NCI-H526 (cell line): ENCODE measurements at regions not wholly inside any gene's neighbourhood (a gene's known extent, or its start where the extent isn't known, plus 50 kb on each side); places are given as distances from the start of the nearest gene placed in this dataset.

Experiments
- DNase-seq, 2 experiments: peaks; one replicate each; lab custom pipeline; 2025; lab: John Stamatoyannopoulos, UW

- DNase-seq, result no peak
These were observed 126.9 kb downstream of the IPMK start for GRCh38 chr10:58140691-58141347.

GRCh38 chr10:58140054-58140453 lies 127.6 kb downstream of the IPMK start:
- no peak for DNase-seq

- DNase-seq, result no peak
These were observed 129.9 kb downstream of the IPMK start for GRCh38 chr10:58137813-58138212.

GRCh38 chr10:58115218-58116050 lies 152.3 kb downstream of the IPMK start:
- no peak for DNase-seq

- no peak for DNase-seq
These were observed 158.0 kb downstream of the IPMK start for GRCh38 chr10:58109731-58110130.

- DNase-seq, result no peak
These were observed 160.2 kb downstream of the IPMK start for GRCh38 chr10:58107506-58107905.

GRCh38 chr10:58106211-58107035 lies 161.3 kb downstream of the IPMK start:
- no peak for DNase-seq

- DNase-seq, result no peak
These were observed 163.3 kb downstream of the IPMK start for GRCh38 chr10:58104351-58104751.

GRCh38 chr10:58102897-58103296 lies 164.8 kb downstream of the IPMK start:
- DNase-seq, result no peak

GRCh38 chr10:58101682-58102081 lies 166.0 kb downstream of the IPMK start:
- DNase-seq, result no peak

- DNase-seq, result no peak
These were observed 172.5 kb downstream of the IPMK start for GRCh38 chr10:58094985-58095718.

- DNase-seq, result peak in 1 of 2 experiments; percentile 17
These were observed 175.8 kb downstream of the IPMK start for GRCh38 chr10:58091886-58092285.

GRCh38 chr10:58089739-58090138 lies 178.0 kb downstream of the IPMK start:
- peak; percentile 74 to 82 for DNase-seq

GRCh38 chr10:58087896-58088295 lies 179.8 kb downstream of the IPMK start:
- DNase-seq, result no peak

GRCh38 chr10:58086763-58087150 lies 180.9 kb downstream of the IPMK start:
- DNase-seq, result no peak

- DNase-seq, result no peak
These were observed 181.4 kb downstream of the IPMK start for GRCh38 chr10:58086144-58086762.

- DNase-seq, result no peak
These were observed 185.4 kb downstream of the IPMK start for GRCh38 chr10:58082248-58082647.

GRCh38 chr10:58081353-58081752 lies 186.3 kb downstream of the IPMK start:
- no peak for DNase-seq

- DNase-seq, result no peak
These were observed 188.2 kb downstream of the IPMK start for GRCh38 chr10:58079461-58079860.

- no peak for DNase-seq
These were observed 195.1 kb downstream of the IPMK start for GRCh38 chr10:58072634-58073033.

- DNase-seq, result no peak
These were observed 196.7 kb downstream of the IPMK start for GRCh38 chr10:58070956-58071355.
